Activated T-helper 17 cell treated with anti-CD3 and anti-CD28 coated beads, Interleukin-2, amount 50 U/mL, for 72 hours (primary cell): ENCODE measurements at regions not wholly inside any gene's neighbourhood (a gene's known extent, or its start where the extent isn't known, plus 50 kb on each side); places are given as distances from the start of the nearest gene placed in this dataset.
"Not testable (repeated sequence)": the region's sequence is repeated elsewhere in the genome, so short reads cannot be mapped to it uniquely, and the experiment has no call there.

Source experiments
- ATAC-seq: fragments of 150-1000 bp; cut with Tn5 transposase; replicated peaks from 2 replicates; pipeline ENCODE4 v1.10.0; 2021; ENCODE audit warnings: mild to moderate bottlenecking, moderate library complexity
- H3K27ac Mint-ChIP-seq: one replicate; pipeline ENCODE4 v1.8.0; 2022; ENCODE audit warnings: mixed read lengths
- H3K27me3 Mint-ChIP-seq: one replicate; pipeline ENCODE4 v1.8.0; 2022; ENCODE audit warnings: mixed read lengths
- H3K36me3 Mint-ChIP-seq: one replicate; pipeline ENCODE4 v1.8.0; 2022; ENCODE audit warnings: low read depth, mild to moderate bottlenecking, mixed read lengths
- H3K4me1 Mint-ChIP-seq: one replicate; pipeline ENCODE4 v1.8.0; 2022; ENCODE audit warnings: mixed read lengths
- H3K4me3 Mint-ChIP-seq: one replicate; pipeline ENCODE4 v1.8.0; 2022; ENCODE audit warnings: mild to moderate bottlenecking, mixed read lengths
- H3K9me3 Mint-ChIP-seq: one replicate; pipeline ENCODE4 v1.8.0; 2022; ENCODE audit warnings: mixed read lengths

DNA sequence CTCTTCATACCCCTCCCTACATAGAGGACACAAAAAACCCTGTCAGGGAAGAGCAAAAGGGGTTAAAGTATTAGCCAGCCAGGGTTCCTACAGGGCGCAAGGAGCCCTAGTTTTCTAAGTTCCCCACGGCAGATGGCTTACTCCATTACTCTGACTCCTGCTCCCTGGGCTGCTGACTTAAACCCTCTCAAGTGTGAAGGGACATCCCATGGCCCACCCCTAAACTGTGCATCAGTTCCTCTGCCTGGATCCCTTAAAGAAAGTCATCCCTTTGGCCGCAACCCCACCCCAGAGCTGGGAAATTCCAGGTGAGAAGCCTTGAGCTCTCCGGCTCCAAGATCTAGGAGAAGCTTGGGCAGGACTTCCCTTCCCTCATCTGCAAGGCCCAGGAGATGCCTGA is 236.0 kb downstream of the TOMM20 start:
- Mint-ChIP-seq H3K4me3 (no peak overlapping the region), H3K27me3 (no peaks in the 10 kb centered on the region), H3K9me3 (peaks cover under 1% of the 10 kb centered on the region), H3K36me3 (no peaks in the 10 kb centered on the region), H3K27ac (no peak overlapping the region), H3K4me1 (peaks cover 19% of the 10 kb centered on the region)
- no peak for ATAC-seq

DNA sequence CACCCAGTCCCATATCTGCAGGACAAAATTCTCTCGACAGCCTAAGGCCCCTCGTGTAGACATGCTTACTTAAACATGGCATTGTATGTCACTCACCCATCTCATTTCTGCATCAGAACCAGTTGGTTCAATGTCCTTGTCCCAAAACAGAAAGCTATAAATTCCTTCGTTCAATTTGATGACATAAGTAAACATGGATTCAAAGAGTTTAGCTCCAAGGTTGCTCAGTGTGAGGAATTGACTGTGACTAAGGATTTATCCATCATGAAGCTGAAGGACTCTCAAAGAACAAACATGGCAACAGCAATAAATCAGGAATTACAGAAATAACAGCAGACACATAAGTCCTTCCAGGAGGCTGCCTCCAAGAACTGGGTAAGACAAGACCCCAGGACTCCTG is 237.2 kb downstream of the TOMM20 start:
- Mint-ChIP-seq H3K36me3 (no peaks in the 10 kb centered on the region), H3K4me1 (peaks cover 19% of the 10 kb centered on the region)
- ATAC-seq, result no peak

DNA sequence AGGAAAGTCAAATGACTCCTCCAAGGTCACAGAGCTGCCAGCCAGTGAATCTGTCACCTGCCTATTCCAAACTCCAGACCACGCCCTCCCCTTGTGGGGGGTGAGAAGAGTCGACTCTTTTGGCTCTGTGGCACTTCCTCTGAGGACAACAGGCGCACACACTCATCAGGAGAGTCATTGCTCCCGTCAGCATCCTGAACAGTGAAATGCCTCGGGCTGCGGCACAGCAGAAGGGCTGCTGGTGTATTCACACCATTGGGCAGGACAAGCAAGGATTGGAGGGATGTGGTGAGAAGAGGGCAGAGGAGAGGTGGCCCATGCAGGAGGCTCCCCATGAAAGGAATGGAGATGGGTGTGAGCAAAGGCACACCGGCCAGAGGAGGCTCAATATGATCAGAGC is 239.0 kb downstream of the TOMM20 start:
- H3K4me3 Mint-ChIP-seq, result no peak overlapping the region
- H3K9me3 Mint-ChIP-seq, result peaks cover 4% of the 10 kb centered on the region
- no peaks in the 10 kb centered on the region for H3K36me3 Mint-ChIP-seq
- no peaks in the 10 kb centered on the region for H3K27me3 Mint-ChIP-seq
- H3K27ac Mint-ChIP-seq, result no peak overlapping the region
- ATAC-seq, result no peak
- peaks cover 19% of the 10 kb centered on the region for H3K4me1 Mint-ChIP-seq

More for the DNA sequence above, 237.2 kb downstream of the TOMM20 start:
- H3K9me3 Mint-ChIP-seq, result peaks cover 4% of the 10 kb centered on the region
- no peak overlapping the region for H3K4me3 Mint-ChIP-seq
- H3K27me3 Mint-ChIP-seq, result no peaks in the 10 kb centered on the region
- peak overlapping the region; percentile 46 for H3K27ac Mint-ChIP-seq

GRCh38 chr1:234888247-234888646 is 240.4 kb downstream of the TOMM20 start:
- not testable (repeated sequence) for H3K4me3 Mint-ChIP-seq, ATAC-seq

DNA sequence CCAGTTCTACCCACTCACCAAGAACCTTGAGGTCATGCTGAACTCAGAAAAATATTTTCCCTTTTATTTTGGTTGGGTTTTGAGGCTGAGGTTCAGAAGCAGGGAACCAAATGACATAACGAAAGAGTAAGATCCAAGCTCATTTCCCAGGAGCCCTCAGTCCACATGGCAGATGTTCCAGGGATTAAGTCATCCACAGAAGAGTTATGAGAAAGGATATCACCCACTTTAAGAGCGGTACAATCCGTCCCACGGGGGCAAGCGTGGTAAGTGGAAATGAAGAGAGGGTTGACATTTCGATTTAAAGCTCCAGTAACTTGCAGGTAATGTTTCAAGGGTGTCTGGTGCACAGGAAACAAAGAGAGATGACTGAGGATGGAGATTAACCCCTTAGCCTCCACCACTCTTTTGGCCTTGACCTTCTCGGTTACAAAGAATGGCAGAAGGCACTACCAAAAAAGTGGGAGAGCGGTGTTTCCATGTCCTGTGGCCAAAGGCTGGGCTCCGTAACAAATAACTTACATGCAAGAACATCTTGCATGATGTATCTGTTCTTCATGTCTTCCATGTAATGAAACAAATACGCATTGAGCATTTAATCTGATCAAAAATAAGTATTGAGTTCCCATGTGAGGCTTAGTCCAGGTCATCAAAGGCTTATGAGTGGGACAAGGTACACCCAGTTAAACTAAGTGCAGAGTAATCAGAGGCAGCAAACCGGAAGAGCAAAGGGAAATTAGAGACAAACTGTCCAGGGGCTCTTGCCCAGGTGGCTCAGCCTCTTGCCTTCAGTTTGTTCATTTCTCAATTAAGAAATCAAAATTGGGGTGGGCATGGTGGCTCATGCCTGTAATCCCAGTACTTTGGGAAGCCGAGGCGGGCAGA is 241.4 kb downstream of the TOMM20 start:
- Mint-ChIP-seq H3K27me3 (no peaks in the 10 kb centered on the region), H3K36me3 (no peaks in the 10 kb centered on the region), H3K27ac (no peak overlapping the region), H3K4me1 (peaks cover 23% of the 10 kb centered on the region), H3K4me3 (no peak overlapping the region), H3K9me3 (peaks cover 8% of the 10 kb centered on the region)
- no peak for ATAC-seq

More at GRCh38 chr1:234888247-234888646, 240.4 kb downstream of the TOMM20 start:
- not testable (repeated sequence) for H3K27ac Mint-ChIP-seq, H3K9me3 Mint-ChIP-seq, H3K27me3 Mint-ChIP-seq, H3K36me3 Mint-ChIP-seq
- H3K4me1 Mint-ChIP-seq, result peaks cover 17% of the 10 kb centered on the region

- Mint-ChIP-seq H3K4me1 (peaks cover 28% of the 10 kb centered on the region), H3K27ac (no peak overlapping the region), H3K9me3 (peaks cover 8% of the 10 kb centered on the region), H3K36me3 (no peaks in the 10 kb centered on the region), H3K27me3 (no peaks in the 10 kb centered on the region), H3K4me3 (no peak overlapping the region)
- no peak for ATAC-seq
Measured at GRCh38 chr1:234886081-234886984, 242.3 kb downstream of the TOMM20 start.

DNA sequence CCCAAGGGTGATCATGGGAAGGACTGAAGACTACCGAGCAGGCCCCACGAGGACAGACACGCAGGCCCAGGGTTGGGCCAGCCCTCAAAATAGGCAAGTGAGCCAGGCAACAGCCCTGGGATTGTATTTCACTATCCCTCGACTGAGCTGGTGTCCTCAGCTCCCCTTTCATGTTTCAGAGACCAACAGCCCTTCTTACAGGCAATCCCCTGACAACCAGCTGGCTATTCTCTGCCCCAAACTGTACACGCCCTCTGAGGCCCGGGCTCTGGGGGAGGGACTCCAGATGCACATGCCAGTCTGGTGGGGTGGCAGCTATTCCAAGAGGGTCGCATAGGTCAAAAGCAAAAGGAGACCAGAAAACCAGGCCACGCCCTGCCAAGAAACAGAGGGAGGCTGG is 243.0 kb downstream of the TOMM20 start:
- Mint-ChIP-seq H3K4me3 (no peak overlapping the region), H3K4me1 (peaks cover 21% of the 10 kb centered on the region), H3K9me3 (peaks cover 8% of the 10 kb centered on the region), H3K27me3 (no peaks in the 10 kb centered on the region), H3K36me3 (no peaks in the 10 kb centered on the region), H3K27ac (peak overlapping the region; percentile 13)
- ATAC-seq, result no peak

DNA sequence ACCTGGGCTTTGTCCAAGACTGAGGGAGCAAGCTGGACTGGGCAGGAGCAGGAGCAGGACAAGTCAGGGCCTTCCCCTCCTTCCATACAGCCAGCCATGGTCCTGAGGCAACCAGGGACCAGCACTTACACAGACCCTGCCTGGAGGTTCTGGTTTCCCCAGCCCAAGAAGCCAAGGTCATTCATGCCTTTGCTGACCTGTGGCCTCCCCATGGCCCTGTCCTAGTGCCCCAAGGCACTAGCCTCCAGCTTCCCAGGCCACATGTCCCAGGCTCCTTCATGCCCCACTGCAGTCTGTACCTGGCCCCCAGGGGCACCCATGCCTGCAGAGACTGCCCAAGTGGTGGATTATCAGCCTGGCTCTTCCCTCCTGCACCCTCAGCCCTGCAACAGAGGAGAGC is 243.9 kb downstream of the TOMM20 start:
- Mint-ChIP-seq H3K27ac (no peak overlapping the region), H3K27me3 (no peaks in the 10 kb centered on the region), H3K4me1 (peaks cover 18% of the 10 kb centered on the region), H3K4me3 (no peak overlapping the region), H3K36me3 (no peaks in the 10 kb centered on the region), H3K9me3 (peaks cover 8% of the 10 kb centered on the region)
- no peak for ATAC-seq

DNA sequence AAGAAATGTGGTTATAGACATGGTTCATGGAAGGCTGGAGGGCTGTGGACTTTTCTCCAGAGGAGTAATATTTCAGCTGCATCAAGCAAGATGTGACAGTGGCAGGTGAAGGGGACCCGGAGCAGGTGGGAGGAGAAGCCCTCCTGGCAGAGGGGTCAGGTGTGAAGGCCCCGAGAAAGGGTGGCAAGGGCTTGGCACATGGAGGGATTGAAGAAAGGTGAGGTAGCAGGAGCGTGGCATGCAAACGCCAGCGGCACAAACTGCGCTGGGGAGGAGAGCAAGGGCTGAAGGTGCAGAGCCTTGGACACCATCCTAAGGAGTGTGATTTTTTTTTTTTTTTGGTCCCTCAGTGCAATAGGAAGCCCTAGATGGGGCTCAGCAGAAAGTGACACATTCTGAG is 244.6 kb downstream of the TOMM20 start:
- Mint-ChIP-seq H3K4me1 (peaks cover 25% of the 10 kb centered on the region), H3K27me3 (no peaks in the 10 kb centered on the region), H3K4me3 (no peak overlapping the region), H3K27ac (no peak overlapping the region), H3K9me3 (peaks cover 8% of the 10 kb centered on the region), H3K36me3 (no peaks in the 10 kb centered on the region)
- ATAC-seq, result no peak

DNA sequence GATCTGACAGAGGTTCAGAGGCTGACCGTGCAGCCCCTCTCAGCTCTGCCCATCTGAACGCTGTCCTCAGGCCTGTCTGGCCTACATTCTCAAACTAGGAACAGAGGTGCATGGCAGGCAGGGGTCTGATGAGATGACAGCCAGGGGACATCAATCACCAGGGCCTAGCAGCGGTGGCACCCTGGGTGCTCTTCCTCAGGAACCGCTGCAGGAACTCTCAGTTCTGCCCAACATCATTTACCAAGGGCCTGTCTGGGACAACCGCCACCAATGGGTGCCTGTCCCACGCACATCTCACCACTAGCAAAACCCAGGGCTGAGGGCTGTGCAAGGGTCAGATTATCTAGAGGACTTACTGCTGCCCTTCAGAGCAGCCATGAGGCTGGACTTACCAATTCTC is 245.7 kb downstream of the TOMM20 start:
- Mint-ChIP-seq H3K4me1 (peaks cover 25% of the 10 kb centered on the region), H3K36me3 (no peaks in the 10 kb centered on the region), H3K27ac (peak overlapping the region; percentile 28), H3K9me3 (peaks cover 8% of the 10 kb centered on the region), H3K4me3 (peak overlapping the region; percentile 53), H3K27me3 (no peaks in the 10 kb centered on the region)
- ATAC-seq, result no peak

DNA sequence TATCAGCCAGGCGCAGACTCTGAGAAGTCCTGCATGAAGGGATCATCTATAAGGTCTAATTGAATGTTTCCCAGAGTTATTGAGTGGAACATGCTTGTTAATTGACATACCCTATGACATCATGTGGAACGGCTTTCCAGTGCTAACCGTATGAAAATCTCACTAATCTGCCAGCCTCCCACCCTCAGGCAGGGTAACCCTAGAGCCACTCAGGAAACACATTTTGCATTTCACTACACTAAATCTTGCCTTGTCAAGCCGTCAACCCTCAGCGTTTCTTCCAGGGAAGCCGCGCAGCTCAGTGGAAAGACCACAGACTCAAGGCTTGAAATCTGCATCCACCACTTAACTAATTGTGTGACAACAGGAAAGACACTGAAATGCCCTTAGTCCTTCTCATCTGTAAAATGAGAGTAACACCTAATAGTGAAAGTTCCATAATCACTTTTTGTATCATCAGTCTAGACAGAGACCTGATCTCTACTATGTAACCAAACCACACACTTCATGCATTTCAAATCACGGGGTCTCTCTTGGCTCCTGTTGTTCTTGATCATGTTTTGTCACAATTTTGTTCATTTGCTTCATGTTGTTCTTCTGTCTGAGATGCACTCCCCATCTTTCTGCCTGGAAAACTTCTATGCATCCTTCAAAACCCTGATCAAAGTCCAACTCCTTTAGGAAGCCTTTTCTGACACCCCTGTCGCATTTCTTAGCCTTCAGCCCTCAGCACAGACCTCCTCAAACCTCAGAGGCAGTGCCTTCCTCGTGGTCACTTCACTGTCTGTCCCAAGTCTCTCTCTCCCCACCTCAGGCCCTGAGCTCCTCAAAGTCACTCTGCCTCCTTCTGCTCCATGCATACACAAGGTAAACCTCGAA is 246.5 kb downstream of the TOMM20 start:
- no peaks in the 10 kb centered on the region for H3K36me3 Mint-ChIP-seq
- H3K4me3 Mint-ChIP-seq, result peak overlapping the region; percentile 53
- H3K27ac Mint-ChIP-seq, result peak overlapping the region; percentile 28
- peak; percentile 86 for ATAC-seq
- H3K4me1 Mint-ChIP-seq, result peaks cover 25% of the 10 kb centered on the region
- no peaks in the 10 kb centered on the region for H3K27me3 Mint-ChIP-seq
- H3K9me3 Mint-ChIP-seq, result peaks cover 4% of the 10 kb centered on the region

DNA sequence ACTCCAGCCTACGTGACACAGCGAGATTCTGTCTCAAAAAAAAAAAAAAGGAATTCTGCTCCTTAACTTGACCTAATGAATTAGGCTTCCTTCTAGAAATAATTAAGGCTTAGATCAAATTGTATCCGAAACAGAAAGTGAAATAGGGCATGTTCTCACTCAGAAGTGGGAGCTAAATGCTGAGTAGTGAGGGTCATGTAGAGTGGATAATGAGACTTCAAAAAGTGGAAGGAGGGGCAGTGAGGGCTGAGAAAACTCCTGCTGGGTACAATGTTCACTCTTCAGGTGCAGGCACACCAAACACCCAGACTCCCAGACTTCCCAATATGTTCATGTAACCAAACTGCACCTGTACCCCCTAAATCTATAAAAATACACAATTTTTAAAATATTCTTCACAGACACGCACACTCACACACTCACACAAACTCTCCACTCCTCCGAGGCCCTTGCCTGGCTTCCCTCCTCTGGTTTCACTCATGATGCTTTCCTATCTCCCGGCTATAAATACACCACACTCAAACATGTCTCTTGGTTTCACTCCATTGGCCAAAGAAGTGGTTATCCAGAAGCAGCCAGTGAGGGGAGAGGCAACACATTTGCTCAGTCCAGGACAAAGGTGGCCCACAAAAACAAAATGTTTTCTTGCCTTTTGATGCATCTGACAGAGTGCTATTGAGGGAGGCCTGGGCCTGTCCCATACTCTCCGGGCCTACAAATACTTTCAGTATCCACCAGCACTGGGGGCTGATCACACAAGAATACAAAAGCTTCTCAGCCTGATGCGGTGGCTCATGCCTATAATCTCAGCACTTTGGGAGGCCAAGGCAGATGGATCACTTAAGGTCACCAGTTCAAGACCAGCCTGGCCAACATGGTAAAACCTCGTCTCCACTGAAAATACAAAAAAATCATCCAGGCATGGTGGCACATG is 249.2 kb downstream of the TOMM20 start:
- H3K36me3 Mint-ChIP-seq, result no peaks in the 10 kb centered on the region
- H3K4me1 Mint-ChIP-seq, result peaks cover 36% of the 10 kb centered on the region
- H3K9me3 Mint-ChIP-seq, result peaks cover 4% of the 10 kb centered on the region
- no peak overlapping the region for H3K27ac Mint-ChIP-seq
- H3K27me3 Mint-ChIP-seq, result no peaks in the 10 kb centered on the region
- ATAC-seq, result no peak
- peak overlapping the region; percentile 7 for H3K4me3 Mint-ChIP-seq

GRCh38 chr1:234878288-234878687 is 250.3 kb downstream of the TOMM20 start:
- Mint-ChIP-seq H3K9me3 (peaks cover 2% of the 10 kb centered on the region), H3K4me1 (peaks cover 31% of the 10 kb centered on the region), H3K4me3 (no peak overlapping the region), H3K36me3 (no peaks in the 10 kb centered on the region), H3K27me3 (no peaks in the 10 kb centered on the region), H3K27ac (no peak overlapping the region)
- ATAC-seq, result no peak
